ENCODE measurements at regions not wholly inside any gene's neighbourhood (a gene's known extent, or its start where the extent isn't known, plus 50 kb on each side); places are given as distances from the start of the nearest gene placed in this dataset.
"Not testable (repeated sequence)": the region's sequence is repeated elsewhere in the genome, so short reads cannot be mapped to it uniquely, and the experiment has no call there.

- DNase-seq (ENCODE audit: low read depth in 1 of 2, low spot score in 1 of 2): no peak
Observed at GRCh38 chr6:135129136-135129856, 51.8 kb upstream of the MYB start.

GRCh38 chr6:135128268-135128914 lies 52.7 kb upstream of the MYB start:
- peak; percentile 10 to 31 for DNase-seq (ENCODE audit: low read depth in 1 of 2, low spot score in 1 of 2)

GRCh38 chr6:135126729-135127128 lies 54.4 kb upstream of the MYB start:
- DNase-seq (ENCODE audit: low read depth in 1 of 2, low spot score in 1 of 2): no peak

GRCh38 chr6:135126034-135126433 lies 55.1 kb upstream of the MYB start:
- DNase-seq (ENCODE audit: low read depth in 1 of 2, low spot score in 1 of 2): no peak

GRCh38 chr6:135121434-135121833 lies 59.7 kb upstream of the MYB start:
- no peak for DNase-seq (ENCODE audit: low read depth in 1 of 2, low spot score in 1 of 2)

GRCh38 chr6:135118134-135118730 lies 62.9 kb upstream of the MYB start:
- DNase-seq (ENCODE audit: low read depth in 1 of 2, low spot score in 1 of 2): no peak

GRCh38 chr6:135117413-135117968 lies 62.9 kb upstream of the HBS1L start:
- DNase-seq (ENCODE audit: low read depth in 1 of 2, low spot score in 1 of 2): no peak

- no peak for DNase-seq (ENCODE audit: low read depth in 1 of 2, low spot score in 1 of 2)
Observed at GRCh38 chr6:135116571-135116970, 61.9 kb upstream of the HBS1L start.

GRCh38 chr6:135115834-135116233 lies 61.2 kb upstream of the HBS1L start:
- DNase-seq (ENCODE audit: low read depth in 1 of 2, low spot score in 1 of 2): no peak

- DNase-seq (ENCODE audit: low read depth in 1 of 2, low spot score in 1 of 2): no peak
Observed at GRCh38 chr6:135115411-135115810, 60.8 kb upstream of the HBS1L start.

- peak in 1 of 2 donors; percentile 17 for DNase-seq (ENCODE audit: low read depth in 1 of 2, low spot score in 1 of 2)
Observed at GRCh38 chr6:135114355-135115145, 59.9 kb upstream of the HBS1L start.

GRCh38 chr6:135113860-135114259 lies 59.2 kb upstream of the HBS1L start:
- DNase-seq (ENCODE audit: low read depth in 1 of 2, low spot score in 1 of 2): no peak

- not testable (repeated sequence) for DNase-seq (ENCODE audit: low read depth in 1 of 2, low spot score in 1 of 2)
Observed at GRCh38 chr6:135112951-135113350, 58.3 kb upstream of the HBS1L start.

GRCh38 chr6:135110261-135110781 lies 55.7 kb upstream of the HBS1L start:
- DNase-seq (ENCODE audit: low read depth in 1 of 2, low spot score in 1 of 2): not testable (repeated sequence)

GRCh38 chr6:135109761-135110160 lies 55.1 kb upstream of the HBS1L start:
- DNase-seq (ENCODE audit: low read depth in 1 of 2, low spot score in 1 of 2): no peak

GRCh38 chr6:135108692-135109091 lies 54.1 kb upstream of the HBS1L start:
- no peak for DNase-seq (ENCODE audit: low read depth in 1 of 2, low spot score in 1 of 2)

GRCh38 chr6:135106611-135107010 lies 52.0 kb upstream of the HBS1L start:
- DNase-seq (ENCODE audit: low read depth in 1 of 2, low spot score in 1 of 2): no peak

- DNase-seq (ENCODE audit: low read depth in 1 of 2, low spot score in 1 of 2): no peak
Observed at GRCh38 chr6:135105710-135106109, 51.1 kb upstream of the HBS1L start.

GRCh38 chr6:135105299-135105698 lies 50.7 kb upstream of the HBS1L start:
- no peak for DNase-seq (ENCODE audit: low read depth in 1 of 2, low spot score in 1 of 2)
